ENCODE measurements at regions not wholly inside any gene's neighbourhood (a gene's known extent, or its start where the extent isn't known, plus 50 kb on each side); places are given as distances from the start of the nearest gene placed in this dataset.

DNA sequence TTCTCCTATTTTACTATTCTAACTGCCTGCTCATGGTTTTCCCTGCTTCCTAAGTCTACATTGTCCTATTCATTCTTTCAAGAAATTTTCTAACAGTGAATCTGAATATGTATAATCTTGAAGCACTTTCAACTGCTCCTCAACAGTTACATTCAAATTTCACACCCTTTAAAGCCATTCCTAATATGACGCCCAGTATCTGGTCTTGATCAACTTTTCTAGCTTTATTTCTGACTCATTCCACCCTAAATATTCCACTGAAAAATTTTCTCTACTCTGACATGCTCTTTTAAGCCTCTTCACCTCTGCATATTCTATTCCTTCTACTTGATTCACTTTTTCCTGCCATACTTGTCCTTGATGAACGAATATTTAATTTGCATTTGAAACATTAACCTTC, 1893.9 kb upstream of the PIK3C3 start:
- TF ChIP-seq EP300 (IDR thresholded peaks at IDR 0.05), result no peak
- TF ChIP-seq POLR2AphosphoS5 (IDR thresholded peaks at IDR 0.05), result no peak
- TF ChIP-seq, protein P1, sequence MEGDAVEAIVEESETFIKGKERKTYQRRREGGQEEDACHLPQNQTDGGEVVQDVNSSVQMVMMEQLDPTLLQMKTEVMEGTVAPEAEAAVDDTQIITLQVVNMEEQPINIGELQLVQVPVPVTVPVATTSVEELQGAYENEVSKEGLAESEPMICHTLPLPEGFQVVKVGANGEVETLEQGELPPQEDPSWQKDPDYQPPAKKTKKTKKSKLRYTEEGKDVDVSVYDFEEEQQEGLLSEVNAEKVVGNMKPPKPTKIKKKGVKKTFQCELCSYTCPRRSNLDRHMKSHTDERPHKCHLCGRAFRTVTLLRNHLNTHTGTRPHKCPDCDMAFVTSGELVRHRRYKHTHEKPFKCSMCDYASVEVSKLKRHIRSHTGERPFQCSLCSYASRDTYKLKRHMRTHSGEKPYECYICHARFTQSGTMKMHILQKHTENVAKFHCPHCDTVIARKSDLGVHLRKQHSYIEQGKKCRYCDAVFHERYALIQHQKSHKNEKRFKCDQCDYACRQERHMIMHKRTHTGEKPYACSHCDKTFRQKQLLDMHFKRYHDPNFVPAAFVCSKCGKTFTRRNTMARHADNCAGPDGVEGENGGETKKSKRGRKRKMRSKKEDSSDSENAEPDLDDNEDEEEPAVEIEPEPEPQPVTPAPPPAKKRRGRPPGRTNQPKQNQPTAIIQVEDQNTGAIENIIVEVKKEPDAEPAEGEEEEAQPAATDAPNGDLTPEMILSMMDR (IDR thresholded peaks at IDR 0.05), result no peak
- no peak for TF ChIP-seq POLR2A (IDR thresholded peaks at IDR 0.05)
